HG03064 (cell line): ENCODE measurements at regions not wholly inside any gene's neighbourhood (a gene's known extent, or its start where the extent isn't known, plus 50 kb on each side); places are given as distances from the start of the nearest gene placed in this dataset.

Experiments used
- ATAC-seq: cut with Tn5 transposase; IDR thresholded peaks from one replicate; pipeline ENCODE4 v1.9.1; 2021; ENCODE audit warnings: low read depth; ENCODE audit not compliant: unreplicated experiment

GRCh38 chr10:64444564-64444963 is 923.4 kb downstream of the REEP3 start:
- no peak for ATAC-seq

GRCh38 chr10:64449603-64450002 is 928.4 kb downstream of the REEP3 start:
- no peak for ATAC-seq

- ATAC-seq: no peak
These were observed 929.1 kb downstream of the REEP3 start for GRCh38 chr10:64450312-64450711.

GRCh38 chr10:64454962-64455361 is 933.8 kb downstream of the REEP3 start:
- no peak for ATAC-seq

GRCh38 chr10:64458306-64458705 is 937.1 kb downstream of the REEP3 start:
- ATAC-seq: no peak

GRCh38 chr10:64463406-64463805 is 942.2 kb downstream of the REEP3 start:
- no peak for ATAC-seq

GRCh38 chr10:64465653-64466052 is 944.5 kb downstream of the REEP3 start:
- no peak for ATAC-seq

GRCh38 chr10:64468219-64468618 is 947.0 kb downstream of the REEP3 start:
- no peak for ATAC-seq

- no peak for ATAC-seq
These were observed 955.3 kb downstream of the REEP3 start for GRCh38 chr10:64476506-64476905.

GRCh38 chr10:64477791-64478190 is 956.6 kb downstream of the REEP3 start:
- no peak for ATAC-seq

- ATAC-seq: no peak
These were observed 963.7 kb downstream of the REEP3 start for GRCh38 chr10:64484811-64485330.

GRCh38 chr10:64486149-64486548 is 964.9 kb downstream of the REEP3 start:
- no peak for ATAC-seq

GRCh38 chr10:64486901-64487300 is 965.7 kb downstream of the REEP3 start:
- no peak for ATAC-seq

GRCh38 chr10:64494901-64495300 is 973.7 kb downstream of the REEP3 start:
- ATAC-seq: no peak

GRCh38 chr10:64497306-64497705 is 976.1 kb downstream of the REEP3 start:
- no peak for ATAC-seq

GRCh38 chr10:64501807-64502206 is 980.6 kb downstream of the REEP3 start:
- ATAC-seq: no peak

- no peak for ATAC-seq
These were observed 981.7 kb downstream of the REEP3 start for GRCh38 chr10:64502936-64503335.

- ATAC-seq: no peak
These were observed 982.2 kb downstream of the REEP3 start for GRCh38 chr10:64503429-64503828.

- no peak for ATAC-seq
These were observed 984.3 kb downstream of the REEP3 start for GRCh38 chr10:64505501-64505900.

- ATAC-seq: no peak
These were observed 985.8 kb downstream of the REEP3 start for GRCh38 chr10:64506963-64507362.

GRCh38 chr10:64507651-64508028 is 986.4 kb downstream of the REEP3 start:
- no peak for ATAC-seq

- no peak for ATAC-seq
These were observed 986.9 kb downstream of the REEP3 start for GRCh38 chr10:64508029-64508661.
